ENCODE measurements at regions not wholly inside any gene's neighbourhood (a gene's known extent, or its start where the extent isn't known, plus 50 kb on each side); places are given as distances from the start of the nearest gene placed in this dataset.

GRCh38 chr13:72463561-72463960 lies 263.9 kb downstream of the MZT1 start:
- no peaks in the 10 kb centered on the region for H3K4me1 ChIP-seq (ENCODE audit: insufficient read depth, low read length)

More at GRCh38 chr13:72463561-72463960, 263.9 kb downstream of the MZT1 start:
- H3K36me3 ChIP-seq (replicated peaks in 1 of 2; ENCODE audit: control insufficient read depth in 1 of 2, insufficient read depth in 2 of 2, low read length in 2 of 2): no peaks in the 10 kb centered on the region
- no peak overlapping the region for H3K4me2 ChIP-seq (ENCODE audit: low read depth, low read length)
- POLR2A ChIA-PET: no interaction called here
- no peak overlapping the region for H3K4me3 ChIP-seq (replicated peaks in 1 of 3; ENCODE audit: insufficient read depth in 1 of 3, low read depth in 2 of 3, low read length in 3 of 3)
- no peak overlapping the region for H3K9ac ChIP-seq (ENCODE audit: insufficient read depth, low read depth, low read length)
- DNase-seq (ENCODE audit: low spot score) (no peak), FAIRE-seq (no peak), ATAC-seq (no peak; the same call in 2 of the 3 replicates)
- BruUV-seq (replicated peaks): no TSS peak
- no peaks in the 10 kb centered on the region for H3K79me2 ChIP-seq (ENCODE audit: insufficient read depth, low read length)
- TF ChIP-seq TEAD3 (CRISPR knock-in tag; optimal IDR thresholded peaks at IDR 0.05; ENCODE audit: borderline replicate concordance) (no peak), ZEB1 (IDR thresholded peaks at IDR 0.05; ENCODE audit: insufficient replicate concordance, low read depth) (no peak), ZMAT5 (CRISPR knock-in tag; IDR thresholded peaks at IDR 0.05; ENCODE audit: borderline replicate concordance, low read depth) (no peak), MEIS2 (CRISPR knock-in tag; IDR thresholded peaks at IDR 0.05) (no peak), ZNF484 (CRISPR knock-in tag; IDR thresholded peaks at IDR 0.05; ENCODE audit: borderline replicate concordance, low read depth) (no peak), ELF1 (CRISPR knock-in tag; IDR thresholded peaks at IDR 0.05) (no peak), HMGXB3 (CRISPR knock-in tag; IDR thresholded peaks at IDR 0.05; ENCODE audit: borderline replicate concordance) (no peak), ZNF557 (CRISPR knock-in tag; IDR thresholded peaks at IDR 0.05) (no peak)
- no peaks in the 10 kb centered on the region for H4K20me1 ChIP-seq (ENCODE audit: insufficient read depth, low read length)
- WGBS (ENCODE audit: low lambda C conversion rate): 32% methylated on average over 7 of the region's 7 CpGs
- no peaks in the 10 kb centered on the region for H3K9me3 ChIP-seq (ENCODE audit: low read length)
- CTCF ChIA-PET (ENCODE audit: low intra/inter-chr PET ratio, low total read pairs): no interaction called here
- no peaks in the 10 kb centered on the region for H3K27me3 ChIP-seq (ENCODE audit: control insufficient read depth in 1 of 2, insufficient read depth in 2 of 2, low read length in 2 of 2)
- intact Hi-C loops (cut with micrococcal nuclease; ENCODE audit: unreplicated experiment): no loop called here
- no peak overlapping the region for H3K27ac ChIP-seq (ENCODE audit: extremely low read length, insufficient read depth, low read length)
- H2AFZ ChIP-seq (ENCODE audit: low read length): no peak overlapping the region
- in situ Hi-C loops (cut with HindIII; ENCODE audit: extremely low pct_ligation_motif_present, low pct_unique_long_range_greater_than_20kb): no loop called here
